Duodenal mucosa (tissue), 2 donors: ENCODE measurements at regions not wholly inside any gene's neighbourhood (a gene's known extent, or its start where the extent isn't known, plus 50 kb on each side); places are given as distances from the start of the nearest gene placed in this dataset.

Experiments used
- H3K27ac ChIP-seq: one replicate; pipeline ENCODE4 v1.7.0; 2013; ENCODE audit warnings: low read depth, low read length
- H3K27me3 ChIP-seq, 2 donors: one replicate each; pipeline ENCODE4 v1.7.0; 2013; ENCODE audit warnings: low read length in 2 of 2, control low read depth in 1 of 2; ENCODE audit not compliant: insufficient read depth in 2 of 2, control insufficient read depth in 1 of 2
- H3K36me3 ChIP-seq, 2 donors: one replicate each; pipeline ENCODE4 v1.7.0; 2013; ENCODE audit warnings: low read length in 2 of 2, control low read depth in 1 of 2; ENCODE audit not compliant: insufficient read depth in 2 of 2, control insufficient read depth in 1 of 2
- H3K4me1 ChIP-seq, 2 donors: one replicate each; pipeline ENCODE4 v1.7.0; 2013; ENCODE audit warnings: low read length in 2 of 2, control low read depth in 1 of 2; ENCODE audit not compliant: insufficient read depth in 2 of 2, control insufficient read depth in 1 of 2
- H3K4me3 ChIP-seq, 2 donors: one replicate each; pipeline ENCODE4 v1.7.0; 2013; ENCODE audit warnings: low read length in 2 of 2, low read depth in 1 of 2
- H3K9ac ChIP-seq, 2 donors: one replicate each; pipeline ENCODE4 v1.7.0; 2013; ENCODE audit warnings: low read length in 2 of 2, low read depth in 1 of 2
- H3K9me3 ChIP-seq, 2 donors: one replicate each; pipeline ENCODE4 v1.7.0; 2013; ENCODE audit warnings: low read length in 2 of 2, control low read depth in 1 of 2; ENCODE audit not compliant: control insufficient read depth in 1 of 2

GRCh38 chr6:22667855-22668254, 98.5 kb downstream of the HDGFL1 start:
- H3K4me1 ChIP-seq: no peaks in the 10 kb centered on the region
- no peak overlapping the region for H3K27ac ChIP-seq
- H3K9me3 ChIP-seq: no peaks in the 10 kb centered on the region
- no peak overlapping the region for H3K9ac ChIP-seq
- H3K36me3 ChIP-seq: no peaks in the 10 kb centered on the region
- H3K4me3 ChIP-seq: no peak overlapping the region
- no peaks in the 10 kb centered on the region for H3K27me3 ChIP-seq

- H3K9ac ChIP-seq: no peak overlapping the region
- no peak overlapping the region for H3K4me3 ChIP-seq
- no peaks in the 10 kb centered on the region for H3K9me3 ChIP-seq
- H3K36me3 ChIP-seq: no peaks in the 10 kb centered on the region
- H3K27ac ChIP-seq: no peak overlapping the region
- H3K4me1 ChIP-seq: no peaks in the 10 kb centered on the region
- H3K27me3 ChIP-seq: no peaks in the 10 kb centered on the region
Measured at GRCh38 chr6:22668307-22668706, 98.9 kb downstream of the HDGFL1 start.

GRCh38 chr6:22668717-22669116, 99.4 kb downstream of the HDGFL1 start:
- H3K4me3 ChIP-seq: no peak overlapping the region
- H3K36me3 ChIP-seq: no peaks in the 10 kb centered on the region
- H3K9ac ChIP-seq: no peak overlapping the region
- no peak overlapping the region for H3K27ac ChIP-seq
- no peaks in the 10 kb centered on the region for H3K4me1 ChIP-seq
- H3K27me3 ChIP-seq: no peaks in the 10 kb centered on the region
- no peaks in the 10 kb centered on the region for H3K9me3 ChIP-seq

- Histone ChIP-seq H3K27me3 (no peaks in the 10 kb centered on the region), H3K36me3 (no peaks in the 10 kb centered on the region), H3K9ac (no peak overlapping the region), H3K27ac (no peak overlapping the region), H3K4me1 (no peaks in the 10 kb centered on the region), H3K4me3 (no peak overlapping the region), H3K9me3 (no peaks in the 10 kb centered on the region)
Measured at GRCh38 chr6:22670605-22671004, 101.2 kb downstream of the HDGFL1 start.

GRCh38 chr6:22673474-22673873, 104.1 kb downstream of the HDGFL1 start:
- no peaks in the 10 kb centered on the region for H3K4me1 ChIP-seq
- H3K9ac ChIP-seq: no peak overlapping the region
- H3K27me3 ChIP-seq: no peaks in the 10 kb centered on the region
- H3K27ac ChIP-seq: no peak overlapping the region
- no peaks in the 10 kb centered on the region for H3K36me3 ChIP-seq
- H3K4me3 ChIP-seq: no peak overlapping the region
- H3K9me3 ChIP-seq: no peaks in the 10 kb centered on the region

GRCh38 chr6:22680950-22681349, 111.6 kb downstream of the HDGFL1 start:
- no peaks in the 10 kb centered on the region for H3K9me3 ChIP-seq
- H3K4me3 ChIP-seq: no peak overlapping the region
- no peaks in the 10 kb centered on the region for H3K27me3 ChIP-seq
- no peaks in the 10 kb centered on the region for H3K36me3 ChIP-seq
- no peak overlapping the region for H3K27ac ChIP-seq
- no peak overlapping the region for H3K9ac ChIP-seq
- no peaks in the 10 kb centered on the region for H3K4me1 ChIP-seq

GRCh38 chr6:22681761-22682160, 112.4 kb downstream of the HDGFL1 start:
- no peaks in the 10 kb centered on the region for H3K4me1 ChIP-seq
- H3K27me3 ChIP-seq: no peaks in the 10 kb centered on the region
- H3K27ac ChIP-seq: no peak overlapping the region
- H3K36me3 ChIP-seq: no peaks in the 10 kb centered on the region
- H3K9ac ChIP-seq: no peak overlapping the region
- no peaks in the 10 kb centered on the region for H3K9me3 ChIP-seq
- H3K4me3 ChIP-seq: no peak overlapping the region

- no peak overlapping the region for H3K9ac ChIP-seq
- H3K36me3 ChIP-seq: no peaks in the 10 kb centered on the region
Measured at GRCh38 chr6:22682979-22683378, 113.6 kb downstream of the HDGFL1 start.

GRCh38 chr6:22690446-22690845, 121.1 kb downstream of the HDGFL1 start:
- no peaks in the 10 kb centered on the region for H3K27me3 ChIP-seq
- no peak overlapping the region for H3K27ac ChIP-seq
- H3K4me3 ChIP-seq: no peak overlapping the region
- no peaks in the 10 kb centered on the region for H3K9me3 ChIP-seq
- H3K4me1 ChIP-seq: no peaks in the 10 kb centered on the region
- no peak overlapping the region for H3K9ac ChIP-seq
- H3K36me3 ChIP-seq: no peaks in the 10 kb centered on the region

More at GRCh38 chr6:22682979-22683378, 113.6 kb downstream of the HDGFL1 start:
- no peak overlapping the region for H3K4me3 ChIP-seq
- no peaks in the 10 kb centered on the region for H3K27me3 ChIP-seq
- no peaks in the 10 kb centered on the region for H3K9me3 ChIP-seq
- no peak overlapping the region for H3K27ac ChIP-seq
- H3K4me1 ChIP-seq: no peaks in the 10 kb centered on the region

GRCh38 chr6:22694092-22694724, 124.8 kb downstream of the HDGFL1 start:
- H3K4me3 ChIP-seq: no peak overlapping the region
- H3K9me3 ChIP-seq: no peaks in the 10 kb centered on the region

GRCh38 chr6:22696481-22696880, 127.1 kb downstream of the HDGFL1 start:
- H3K27me3 ChIP-seq: no peaks in the 10 kb centered on the region

More at GRCh38 chr6:22694092-22694724, 124.8 kb downstream of the HDGFL1 start:
- Histone ChIP-seq H3K27ac (no peak overlapping the region), H3K36me3 (no peaks in the 10 kb centered on the region), H3K27me3 (no peaks in the 10 kb centered on the region), H3K4me1 (no peaks in the 10 kb centered on the region), H3K9ac (no peak overlapping the region)

More at GRCh38 chr6:22696481-22696880, 127.1 kb downstream of the HDGFL1 start:
- H3K4me1 ChIP-seq: no peaks in the 10 kb centered on the region
- H3K9ac ChIP-seq: no peak overlapping the region
- no peaks in the 10 kb centered on the region for H3K9me3 ChIP-seq
- H3K36me3 ChIP-seq: no peaks in the 10 kb centered on the region
- H3K4me3 ChIP-seq: no peak overlapping the region
- H3K27ac ChIP-seq: no peak overlapping the region
